ENCODE measurements at regions not wholly inside any gene's neighbourhood (a gene's known extent, or its start where the extent isn't known, plus 50 kb on each side); places are given as distances from the start of the nearest gene placed in this dataset.

GRCh38 chr9:38240051-38240450 is 152.5 kb upstream of the ALDH1B1 start:
- TF ChIP-seq, protein P1, sequence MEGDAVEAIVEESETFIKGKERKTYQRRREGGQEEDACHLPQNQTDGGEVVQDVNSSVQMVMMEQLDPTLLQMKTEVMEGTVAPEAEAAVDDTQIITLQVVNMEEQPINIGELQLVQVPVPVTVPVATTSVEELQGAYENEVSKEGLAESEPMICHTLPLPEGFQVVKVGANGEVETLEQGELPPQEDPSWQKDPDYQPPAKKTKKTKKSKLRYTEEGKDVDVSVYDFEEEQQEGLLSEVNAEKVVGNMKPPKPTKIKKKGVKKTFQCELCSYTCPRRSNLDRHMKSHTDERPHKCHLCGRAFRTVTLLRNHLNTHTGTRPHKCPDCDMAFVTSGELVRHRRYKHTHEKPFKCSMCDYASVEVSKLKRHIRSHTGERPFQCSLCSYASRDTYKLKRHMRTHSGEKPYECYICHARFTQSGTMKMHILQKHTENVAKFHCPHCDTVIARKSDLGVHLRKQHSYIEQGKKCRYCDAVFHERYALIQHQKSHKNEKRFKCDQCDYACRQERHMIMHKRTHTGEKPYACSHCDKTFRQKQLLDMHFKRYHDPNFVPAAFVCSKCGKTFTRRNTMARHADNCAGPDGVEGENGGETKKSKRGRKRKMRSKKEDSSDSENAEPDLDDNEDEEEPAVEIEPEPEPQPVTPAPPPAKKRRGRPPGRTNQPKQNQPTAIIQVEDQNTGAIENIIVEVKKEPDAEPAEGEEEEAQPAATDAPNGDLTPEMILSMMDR (IDR thresholded peaks at IDR 0.05; ENCODE audit: insufficient read depth, low read length, poor library complexity, severe bottlenecking), result no peak
- no peak for TF ChIP-seq EZH2phosphoT487 (conservative IDR thresholded peaks at IDR 0.05; ENCODE audit: low read length)

Measured in SU-DHL-6 (cell line).